ENCODE measurements at regions not wholly inside any gene's neighbourhood (a gene's known extent, or its start where the extent isn't known, plus 50 kb on each side); places are given as distances from the start of the nearest gene placed in this dataset.
"Not testable (repeated sequence)": the region's sequence is repeated elsewhere in the genome, so short reads cannot be mapped to it uniquely, and the experiment has no call there.

DNA sequence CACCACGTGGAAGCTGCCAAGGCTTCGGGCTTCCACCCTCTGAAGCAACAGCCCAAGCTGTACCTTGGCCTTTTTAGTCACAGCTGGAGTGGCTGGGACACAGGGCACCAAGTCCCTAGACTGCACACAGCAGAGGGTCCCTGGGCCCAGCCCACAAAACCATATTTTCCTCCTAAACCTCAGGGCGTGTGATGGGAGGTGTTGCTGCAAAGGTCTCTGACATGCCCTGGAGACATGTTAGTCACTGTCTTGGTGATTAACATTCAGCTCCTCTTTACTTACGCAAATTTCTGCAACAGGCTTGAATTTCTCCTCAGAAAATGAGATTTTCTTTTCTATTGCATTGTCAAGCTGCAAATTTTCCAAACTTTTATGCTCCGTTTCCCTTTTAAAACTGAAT is 98.4 kb upstream of the ZNF717 start:
- H2AFZ ChIP-seq (ENCODE audit: low read length); H2BK12ac ChIP-seq (ENCODE audit: low read length); H3K79me1 ChIP-seq (ENCODE audit: low read depth, low read length); H2BK120ac ChIP-seq (ENCODE audit: low read depth, low read length); H3K4me3 ChIP-seq (ENCODE audit: low read length in 2 of 2); H3K23ac ChIP-seq (ENCODE audit: low read depth, low read length, poor library complexity); H2AK5ac ChIP-seq (ENCODE audit: low read depth, low read length); H4K8ac ChIP-seq (ENCODE audit: low read depth, low read length); H3K4ac ChIP-seq (ENCODE audit: low read length); H3K27ac ChIP-seq (replicated peaks; ENCODE audit: low read length); H3K9ac ChIP-seq (ENCODE audit: low read depth, low read length, poor library complexity); H3K4me2 ChIP-seq (ENCODE audit: insufficient read depth, low read length, poor library complexity, severe bottlenecking); H3K36me3 ChIP-seq (replicated peaks in 1 of 2; ENCODE audit: control insufficient read depth in 2 of 2, insufficient read depth in 2 of 2, low read length in 2 of 2); H3K4me1 ChIP-seq (ENCODE audit: control insufficient read depth in 2 of 2, insufficient read depth in 1 of 2, low read depth in 1 of 2, low read length in 2 of 2); H4K91ac ChIP-seq (ENCODE audit: low read depth, low read length, poor library complexity); H3K18ac ChIP-seq (ENCODE audit: low read length); H3K9me3 ChIP-seq (replicated peaks in 1 of 2; ENCODE audit: control insufficient read depth in 2 of 2, insufficient read depth in 1 of 2, low read depth in 1 of 2, low read length in 2 of 2); H3K27me3 ChIP-seq (ENCODE audit: control insufficient read depth in 3 of 3, insufficient read depth in 3 of 3, low read depth in 1 of 3, low read length in 3 of 3); H2BK15ac ChIP-seq (ENCODE audit: low read length); H2BK5ac ChIP-seq (ENCODE audit: low read length); DNase-seq (ENCODE audit: low spot score): not testable (repeated sequence)
- WGBS, 2 donors (ENCODE audit: extremely low coverage in 2 of 2, insufficient read length in 2 of 2, insufficient replicate concordance in 1 of 2), result no CpG with 5 or more reads among the region's 5 CpGs
- H3K14ac ChIP-seq (ENCODE audit: low read length), result peak overlapping the region; percentile 71

DNA sequence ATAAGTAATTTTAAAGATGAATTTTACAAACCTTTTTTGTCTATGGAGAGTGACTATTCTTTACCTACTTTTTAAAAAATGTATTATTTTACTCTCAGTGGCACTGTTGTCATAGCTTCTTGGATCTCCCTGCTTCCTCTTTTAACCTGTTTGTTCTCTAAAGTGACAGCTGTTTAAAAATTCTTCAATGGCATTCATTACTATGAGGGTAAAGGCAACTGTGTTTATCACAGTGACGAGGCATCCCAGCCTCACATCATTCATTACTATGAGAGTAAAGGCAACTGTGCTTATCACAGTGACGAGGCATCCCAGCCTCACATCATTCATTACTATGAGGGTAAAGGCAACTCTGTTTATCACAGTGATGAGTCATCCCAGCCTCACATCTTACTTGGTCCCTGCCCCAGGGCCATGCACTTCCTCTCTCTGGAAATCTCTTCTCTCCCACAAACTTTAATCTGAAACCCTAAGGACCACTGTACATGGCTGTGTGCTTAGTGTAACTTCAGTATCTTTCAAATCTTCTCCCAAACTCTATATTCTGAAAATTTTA is 101.7 kb upstream of the ZNF717 start:
- Histone ChIP-seq H2BK5ac (ENCODE audit: low read length) (no peak overlapping the region), H3K27me3 (ENCODE audit: control insufficient read depth in 3 of 3, insufficient read depth in 3 of 3, low read depth in 1 of 3, low read length in 3 of 3) (no peaks in the 10 kb centered on the region), H3K79me1 (ENCODE audit: low read depth, low read length) (no peaks in the 10 kb centered on the region), H3K14ac (ENCODE audit: low read length) (no peak overlapping the region), H3K4me2 (ENCODE audit: insufficient read depth, low read length, poor library complexity, severe bottlenecking) (no peak overlapping the region), H2BK15ac (ENCODE audit: low read length) (no peak overlapping the region), H4K91ac (ENCODE audit: low read depth, low read length, poor library complexity) (no peak overlapping the region), H3K23ac (ENCODE audit: low read depth, low read length, poor library complexity) (no peak overlapping the region), H2AFZ (ENCODE audit: low read length) (no peak overlapping the region), H2BK12ac (ENCODE audit: low read length) (no peak overlapping the region), H3K9ac (ENCODE audit: low read depth, low read length, poor library complexity) (no peak overlapping the region), H3K4me3 (ENCODE audit: low read length in 2 of 2) (no peak overlapping the region), H3K27ac (replicated peaks; ENCODE audit: low read length) (no peak overlapping the region), H2AK5ac (ENCODE audit: low read depth, low read length) (no peak overlapping the region), H3K4me1 (ENCODE audit: control insufficient read depth in 2 of 2, insufficient read depth in 1 of 2, low read depth in 1 of 2, low read length in 2 of 2) (no peaks in the 10 kb centered on the region), H2BK120ac (ENCODE audit: low read depth, low read length) (no peak overlapping the region), H3K18ac (ENCODE audit: low read length) (no peak overlapping the region), H3K9me3 (replicated peaks in 1 of 2; ENCODE audit: control insufficient read depth in 2 of 2, insufficient read depth in 1 of 2, low read depth in 1 of 2, low read length in 2 of 2) (no peaks in the 10 kb centered on the region), H3K36me3 (replicated peaks in 1 of 2; ENCODE audit: control insufficient read depth in 2 of 2, insufficient read depth in 2 of 2, low read length in 2 of 2) (no peaks in the 10 kb centered on the region), H4K8ac (ENCODE audit: low read depth, low read length) (no peak overlapping the region), H3K4ac (ENCODE audit: low read length) (no peak overlapping the region)
- WGBS, 2 donors (ENCODE audit: extremely low coverage in 2 of 2, insufficient read length in 2 of 2, insufficient replicate concordance in 1 of 2), result no CpG with 5 or more reads among the region's 2 CpGs
- DNase-seq (ENCODE audit: low spot score), result no peak

DNA sequence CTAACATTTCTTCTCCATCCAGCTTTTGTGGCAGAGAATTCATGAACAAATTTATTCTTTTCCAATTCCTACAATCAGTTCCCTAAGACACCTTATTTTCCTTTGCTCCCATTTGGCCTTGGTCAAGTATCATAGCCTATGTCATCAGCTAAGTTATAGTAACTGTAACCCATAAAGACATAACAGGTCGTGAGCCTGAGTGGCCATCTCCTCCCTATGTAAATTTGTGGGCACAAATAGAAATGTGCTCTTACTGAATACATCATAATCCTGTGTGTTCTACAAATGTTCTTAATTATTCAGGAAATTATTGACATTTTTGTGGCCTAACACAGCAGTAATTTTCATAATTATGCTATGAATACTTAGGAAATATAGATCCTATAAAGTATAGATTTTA is 108.9 kb upstream of the ZNF717 start:
- H3K14ac ChIP-seq (ENCODE audit: low read length), result no peak overlapping the region
- no peak overlapping the region for H2AK5ac ChIP-seq (ENCODE audit: low read depth, low read length)
- no peak overlapping the region for H3K4me3 ChIP-seq (ENCODE audit: low read length in 2 of 2)
- H3K4me2 ChIP-seq (ENCODE audit: insufficient read depth, low read length, poor library complexity, severe bottlenecking), result no peak overlapping the region
- H3K9me3 ChIP-seq (replicated peaks in 1 of 2; ENCODE audit: control insufficient read depth in 2 of 2, insufficient read depth in 1 of 2, low read depth in 1 of 2, low read length in 2 of 2), result no peaks in the 10 kb centered on the region
- no peak overlapping the region for H4K8ac ChIP-seq (ENCODE audit: low read depth, low read length)
- H2BK12ac ChIP-seq (ENCODE audit: low read length), result no peak overlapping the region
- H3K18ac ChIP-seq (ENCODE audit: low read length), result no peak overlapping the region
- no peak overlapping the region for H3K4ac ChIP-seq (ENCODE audit: low read length)
- no peak for DNase-seq (ENCODE audit: low spot score)
- H3K27me3 ChIP-seq (ENCODE audit: control insufficient read depth in 3 of 3, insufficient read depth in 3 of 3, low read depth in 1 of 3, low read length in 3 of 3), result no peaks in the 10 kb centered on the region
- no peak overlapping the region for H3K23ac ChIP-seq (ENCODE audit: low read depth, low read length, poor library complexity)
- no peak overlapping the region for H2AFZ ChIP-seq (ENCODE audit: low read length)
- no peak overlapping the region for H2BK15ac ChIP-seq (ENCODE audit: low read length)
- H2BK5ac ChIP-seq (ENCODE audit: low read length), result no peak overlapping the region
- H3K27ac ChIP-seq (replicated peaks; ENCODE audit: low read length), result no peak overlapping the region
- H3K9ac ChIP-seq (ENCODE audit: low read depth, low read length, poor library complexity), result no peak overlapping the region
- no peaks in the 10 kb centered on the region for H3K4me1 ChIP-seq (ENCODE audit: control insufficient read depth in 2 of 2, insufficient read depth in 1 of 2, low read depth in 1 of 2, low read length in 2 of 2)
- no CpG with 5 or more reads among the region's 1 CpG for WGBS, 2 donors (ENCODE audit: extremely low coverage in 2 of 2, insufficient read length in 2 of 2, insufficient replicate concordance in 1 of 2)
- no peaks in the 10 kb centered on the region for H3K36me3 ChIP-seq (replicated peaks in 1 of 2; ENCODE audit: control insufficient read depth in 2 of 2, insufficient read depth in 2 of 2, low read length in 2 of 2)
- no peaks in the 10 kb centered on the region for H3K79me1 ChIP-seq (ENCODE audit: low read depth, low read length)
- H4K91ac ChIP-seq (ENCODE audit: low read depth, low read length, poor library complexity), result no peak overlapping the region
- no peak overlapping the region for H2BK120ac ChIP-seq (ENCODE audit: low read depth, low read length)

DNA sequence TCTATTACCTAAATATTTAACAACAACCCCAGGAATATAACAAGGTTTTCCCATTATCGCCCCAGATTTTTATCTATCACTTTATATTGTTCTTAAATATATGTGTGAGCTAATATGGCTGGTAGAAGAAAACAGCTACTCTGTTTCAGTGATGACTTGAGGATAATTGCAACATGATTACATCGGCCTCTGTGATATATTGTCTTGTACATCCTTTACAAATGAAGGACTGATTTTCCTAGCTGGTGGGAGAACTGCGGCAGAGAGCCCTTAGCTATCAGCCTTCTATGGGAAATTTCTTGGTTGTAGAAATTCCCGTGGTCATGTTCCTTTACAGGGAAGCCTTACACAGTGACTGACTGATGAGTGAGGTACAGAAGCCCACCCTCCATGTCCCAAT is 110.9 kb upstream of the ZNF717 start:
- Histone ChIP-seq H4K91ac (ENCODE audit: low read depth, low read length, poor library complexity) (no peak overlapping the region), H2AK5ac (ENCODE audit: low read depth, low read length) (no peak overlapping the region), H2BK15ac (ENCODE audit: low read length) (no peak overlapping the region), H3K4me2 (ENCODE audit: insufficient read depth, low read length, poor library complexity, severe bottlenecking) (no peak overlapping the region), H3K36me3 (replicated peaks in 1 of 2; ENCODE audit: control insufficient read depth in 2 of 2, insufficient read depth in 2 of 2, low read length in 2 of 2) (no peaks in the 10 kb centered on the region), H2AFZ (ENCODE audit: low read length) (no peak overlapping the region), H3K27ac (replicated peaks; ENCODE audit: low read length) (no peak overlapping the region), H3K4me1 (ENCODE audit: control insufficient read depth in 2 of 2, insufficient read depth in 1 of 2, low read depth in 1 of 2, low read length in 2 of 2) (no peaks in the 10 kb centered on the region), H2BK120ac (ENCODE audit: low read depth, low read length) (no peak overlapping the region), H3K18ac (ENCODE audit: low read length) (no peak overlapping the region), H3K9me3 (replicated peaks in 1 of 2; ENCODE audit: control insufficient read depth in 2 of 2, insufficient read depth in 1 of 2, low read depth in 1 of 2, low read length in 2 of 2) (no peaks in the 10 kb centered on the region), H3K9ac (ENCODE audit: low read depth, low read length, poor library complexity) (no peak overlapping the region), H3K27me3 (ENCODE audit: control insufficient read depth in 3 of 3, insufficient read depth in 3 of 3, low read depth in 1 of 3, low read length in 3 of 3) (no peaks in the 10 kb centered on the region), H2BK5ac (ENCODE audit: low read length) (no peak overlapping the region), H2BK12ac (ENCODE audit: low read length) (no peak overlapping the region), H3K4ac (ENCODE audit: low read length) (no peak overlapping the region), H4K8ac (ENCODE audit: low read depth, low read length) (no peak overlapping the region), H3K14ac (ENCODE audit: low read length) (no peak overlapping the region), H3K23ac (ENCODE audit: low read depth, low read length, poor library complexity) (no peak overlapping the region), H3K79me1 (ENCODE audit: low read depth, low read length) (no peaks in the 10 kb centered on the region), H3K4me3 (ENCODE audit: low read length in 2 of 2) (no peak overlapping the region)
- no peak for DNase-seq (ENCODE audit: low spot score)
- no CpG with 5 or more reads among the region's 4 CpGs for WGBS, 2 donors (ENCODE audit: extremely low coverage in 2 of 2, insufficient read length in 2 of 2, insufficient replicate concordance in 1 of 2)

Measured in neuronal stem cell (in vitro differentiated cells).